SH-SY5Y (cell line): ENCODE measurements at regions not wholly inside any gene's neighbourhood (a gene's known extent, or its start where the extent isn't known, plus 50 kb on each side); places are given as distances from the start of the nearest gene placed in this dataset.

ENCODE experiments used
- GATA2 ChIP-seq: IDR thresholded peaks from 2 replicates; pipeline ENCODE4 v1.6.1; 2011; ENCODE audit warnings: mild to moderate bottlenecking, low read depth, low read length
- GATA3 ChIP-seq: IDR thresholded peaks from 2 replicates; pipeline ENCODE4 v1.6.1; 2011; ENCODE audit warnings: low read depth, mild to moderate bottlenecking, low read length, moderate library complexity

DNA sequence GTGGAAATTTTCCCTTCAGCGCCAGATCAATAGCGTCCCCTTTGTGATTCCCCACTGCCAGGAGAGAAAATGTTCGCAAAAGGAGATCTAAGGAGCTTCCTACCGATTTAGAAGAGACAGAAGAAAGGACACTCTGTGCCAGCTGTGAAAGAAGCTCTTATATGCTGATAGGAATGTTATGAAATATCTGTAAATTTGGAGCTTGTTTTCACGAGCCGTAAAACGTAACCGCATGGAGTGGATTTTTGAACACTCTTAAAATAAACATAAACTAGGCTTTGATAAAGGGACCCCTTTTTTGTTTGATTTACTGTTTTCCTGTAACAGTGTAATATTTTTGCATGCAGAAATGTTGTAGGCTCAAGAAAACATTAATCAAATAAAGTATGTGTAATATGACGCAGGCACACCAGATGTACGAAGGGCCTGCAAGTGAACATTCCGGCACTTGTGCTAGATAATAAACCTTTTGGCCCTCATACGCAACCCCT lies 346.8 kb downstream of the ETNK1 start:
- no peak for TF ChIP-seq GATA2
- TF ChIP-seq GATA3: no peak

DNA sequence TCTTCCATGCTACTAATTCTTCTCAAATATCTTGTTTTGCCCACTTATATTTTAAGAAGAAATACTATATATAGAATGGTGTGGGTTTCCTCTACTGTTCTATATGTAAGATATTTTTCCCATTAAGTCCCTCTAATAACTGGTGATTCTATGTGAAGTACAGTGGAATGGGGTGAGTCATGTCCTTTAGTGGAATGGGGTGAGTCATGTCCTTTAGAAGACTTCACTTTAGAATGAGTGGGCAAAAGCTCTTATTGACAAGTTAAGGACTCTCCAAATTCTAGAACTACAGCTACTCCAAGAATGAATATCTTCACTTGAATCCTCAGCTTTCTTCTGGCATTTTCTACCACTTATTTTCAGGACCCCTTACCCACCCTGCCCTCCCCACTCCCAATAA lies 349.9 kb downstream of the ETNK1 start:
- TF ChIP-seq GATA2: no peak
- TF ChIP-seq GATA3: no peak

GRCh38 chr12:22978962-22979361 lies 354.0 kb downstream of the ETNK1 start:
- TF ChIP-seq GATA3 (no peak), GATA2 (no peak)

- TF ChIP-seq GATA3: no peak
- TF ChIP-seq GATA2: no peak
Measured at GRCh38 chr12:22979854-22980469, 355.0 kb downstream of the ETNK1 start.

GRCh38 chr12:22981711-22982110 lies 356.7 kb downstream of the ETNK1 start:
- TF ChIP-seq GATA3: no peak
- TF ChIP-seq GATA2: no peak

DNA sequence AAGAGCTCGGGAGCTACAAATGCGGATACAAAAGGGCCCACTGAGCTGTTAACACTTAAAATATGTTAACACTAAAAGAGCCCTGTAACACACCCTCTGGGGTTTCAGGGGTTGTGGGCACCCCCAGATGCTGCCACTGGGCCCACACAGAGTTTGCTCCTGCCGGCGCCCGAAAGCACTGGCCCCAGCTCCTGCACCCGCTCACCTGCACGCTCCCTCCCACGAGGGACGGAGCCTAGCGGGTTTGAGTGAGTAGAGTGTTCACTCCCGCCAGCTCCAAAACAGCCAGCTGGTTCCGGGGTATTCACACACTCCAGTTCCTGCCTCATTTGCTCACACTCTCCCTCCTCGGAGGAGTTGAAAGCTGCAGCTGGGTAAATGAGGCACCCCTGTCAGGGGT lies 357.7 kb downstream of the ETNK1 start:
- TF ChIP-seq GATA3 (no peak), GATA2 (no peak)

DNA sequence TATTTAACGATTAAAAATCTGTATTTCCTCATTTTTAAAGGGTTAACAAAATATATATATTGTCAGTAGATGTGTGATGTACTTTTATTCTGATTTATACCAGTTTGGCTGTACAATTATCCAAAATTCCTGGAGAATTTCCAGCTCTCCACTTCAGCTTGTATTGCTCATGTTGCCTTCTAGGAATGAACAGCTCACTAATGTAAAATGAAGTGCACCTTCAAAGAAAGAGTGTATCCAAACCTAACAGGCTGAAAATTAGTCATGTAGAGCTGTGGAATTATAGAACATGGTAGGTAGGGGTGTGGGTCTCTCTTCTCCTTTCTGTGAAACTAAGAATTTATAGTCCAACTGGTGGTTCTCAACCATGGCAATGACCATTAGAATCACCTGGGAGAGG lies 362.0 kb downstream of the ETNK1 start:
- TF ChIP-seq GATA2: no peak
- TF ChIP-seq GATA3: no peak

- TF ChIP-seq GATA3 (no peak), GATA2 (no peak)
Measured at GRCh38 chr12:22990501-22990900, 365.5 kb downstream of the ETNK1 start.

- TF ChIP-seq GATA3 (no peak), GATA2 (no peak)
Measured at GRCh38 chr12:22991250-22991844, 366.4 kb downstream of the ETNK1 start.

- TF ChIP-seq GATA3 (no peak), GATA2 (no peak)
Measured at GRCh38 chr12:22993609-22994315, 368.8 kb downstream of the ETNK1 start.

- TF ChIP-seq GATA2: no peak
Measured at GRCh38 chr12:22994316-22994675, 369.3 kb downstream of the ETNK1 start.

DNA sequence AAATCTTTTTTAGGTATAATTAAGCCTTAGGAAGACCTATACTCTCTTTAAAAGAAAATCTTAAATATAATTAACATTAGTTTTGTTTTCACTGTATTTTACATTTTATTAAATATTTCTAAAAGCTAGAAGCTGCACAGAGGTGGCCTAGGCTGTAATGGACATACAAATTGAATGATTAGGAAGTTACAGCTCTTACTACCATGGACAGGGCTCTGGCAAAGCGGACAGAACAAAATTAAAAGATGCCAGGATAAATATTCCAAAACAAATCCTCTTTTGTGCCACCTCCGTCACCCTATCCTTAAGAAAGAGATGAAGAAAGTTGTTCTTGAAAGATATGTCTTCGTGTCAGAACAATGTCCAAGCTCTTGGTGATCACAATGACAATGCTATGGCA lies 376.5 kb downstream of the ETNK1 start:
- no peak for TF ChIP-seq GATA3
- TF ChIP-seq GATA2: no peak

DNA sequence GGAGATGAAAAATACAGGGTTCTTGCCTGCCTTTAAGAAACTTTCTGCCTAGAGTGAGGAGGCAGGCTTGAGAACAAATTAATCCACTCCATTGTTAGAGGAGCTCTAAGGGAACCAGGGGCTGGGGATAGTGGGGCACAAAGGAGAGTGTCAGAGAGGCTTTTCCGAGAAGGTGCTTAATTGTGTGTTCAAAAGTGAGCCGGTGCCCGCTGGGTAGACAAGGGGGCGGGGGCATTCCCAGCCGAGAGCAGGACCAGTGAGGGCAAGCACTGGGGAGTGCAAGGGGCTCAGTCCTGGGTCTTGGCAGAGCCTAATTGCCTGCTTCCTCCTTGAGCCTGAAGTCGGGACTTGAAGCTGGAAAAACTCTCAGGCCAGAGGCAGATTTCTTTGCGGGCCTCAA lies 377.4 kb downstream of the ETNK1 start:
- no peak for TF ChIP-seq GATA3
- no peak for TF ChIP-seq GATA2

DNA sequence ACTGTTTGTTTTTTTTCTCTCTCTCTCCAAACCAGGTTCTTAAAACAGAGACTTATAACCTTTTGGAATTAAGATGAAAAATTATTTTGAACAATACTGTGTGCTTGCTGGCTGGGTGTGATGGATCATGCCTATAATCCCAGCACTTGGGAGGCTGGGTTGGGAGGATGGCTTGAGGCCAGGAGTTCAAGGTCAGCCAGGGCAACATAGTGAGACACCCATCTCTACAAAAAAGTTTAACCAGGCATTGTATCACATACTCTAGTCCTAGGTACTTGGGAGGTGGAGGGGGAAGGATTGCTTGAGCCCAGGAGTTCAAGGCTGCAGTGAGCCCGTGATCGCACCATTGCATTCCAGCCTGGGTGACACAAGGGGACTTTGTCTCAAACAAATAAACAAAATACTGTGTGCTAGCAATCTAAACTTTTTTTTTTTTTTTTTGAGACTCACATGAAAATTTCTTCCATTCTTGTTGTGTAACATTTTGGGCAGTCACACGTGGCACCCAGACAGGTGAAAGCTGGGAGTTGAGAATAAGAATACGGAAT lies 379.6 kb downstream of the ETNK1 start:
- TF ChIP-seq GATA3 (no peak), GATA2 (no peak)

DNA sequence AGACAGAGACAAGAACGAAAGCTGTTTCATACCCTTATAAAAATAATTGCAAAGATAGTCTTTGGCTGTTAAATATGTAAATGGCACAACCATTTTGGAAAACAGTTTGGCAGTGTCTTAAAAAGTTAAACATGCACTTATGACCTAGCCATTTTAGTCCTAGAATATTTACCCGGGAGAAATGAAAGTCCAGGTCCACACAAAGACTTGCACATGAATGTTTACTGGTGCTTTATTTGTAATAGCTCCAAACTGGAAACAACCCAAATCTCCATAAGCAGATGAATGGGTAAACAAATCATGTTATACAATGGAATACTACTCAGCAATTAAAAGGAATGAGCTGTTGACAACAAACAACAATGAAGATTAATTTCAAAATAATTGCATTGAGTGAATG lies 380.4 kb downstream of the ETNK1 start:
- TF ChIP-seq GATA3: no peak
- no peak for TF ChIP-seq GATA2
